K562 (cell line): ENCODE measurements at regions not wholly inside any gene's neighbourhood (a gene's known extent, or its start where the extent isn't known, plus 50 kb on each side); places are given as distances from the start of the nearest gene placed in this dataset.

Experiments
- ATAC-seq: fragments of 200-7000 bp; cut with Tn5 transposase; 3 replicates; pipeline ENCODE4 v1.9.1; 2020; ENCODE audit warnings: moderate library complexity
- BruUV-seq: library from RNA; stranded (reverse); fragments of 400-500 nt; replicated peaks from 2 replicates; lab custom pipeline; 2021; lab: Mats Ljungman, UMichigan
- CTCF ChIA-PET: fragments of 300-600 bp; formaldehyde crosslinking; extraction: SDS; loops from one replicate; lab custom pipeline; 2021; ENCODE audit warnings: low intra/inter-chr PET ratio; lab: Yijun Ruan, JAX
- POLR2A ChIA-PET: fragments of 300-600, 350-650 bp; sonication (Branson Sonifier 250); formaldehyde crosslinking; extraction: SDS; loops from one replicate; lab custom pipeline; 2021; ENCODE audit warnings: antibody characterized with exemption, inconsistent platforms; lab: Yijun Ruan, JAX
- DNase-seq, 4 experiments: peaks; one replicate each; pipeline versions ENCODE4 v3.0.0 to v3.0.0-alpha.2; 2011 to 2018; ENCODE audit warnings: low spot score in 3 of 4, mixed read lengths in 3 of 4; ENCODE audit errors: extremely low read depth in 1 of 4
- FAIRE-seq: peaks from 2 replicates; lab custom pipeline; 2011; peaks lifted over from hg19 to GRCh38; lab: Jason Lieb, UNC
- H2AFZ ChIP-seq: 2 replicates; pipeline ENCODE4 v1.6.0; 2011; ENCODE audit warnings: low read depth, low read length, control low read depth, inconsistent platforms
- H3K27ac ChIP-seq: fragments of 200-600 bp; 3 replicates; pipeline ENCODE4 v1.8.0; 2011; ENCODE audit warnings: low read depth, mild to moderate bottlenecking, control low read depth, inconsistent platforms, low read length, moderate library complexity, mixed read lengths; ENCODE audit errors: extremely low read depth
- H3K27me3 ChIP-seq, 2 experiments: fragments of 300-600 bp in 1 of 2; 2 replicates in 1 of 2; 3 replicates in 1 of 2; pipeline versions ENCODE4 v1.6.0 to v1.8.0; 2011; ENCODE audit warnings: inconsistent platforms in 2 of 2, low read length in 2 of 2, mild to moderate bottlenecking in 1 of 2, mixed read lengths in 1 of 2, moderate library complexity in 1 of 2; ENCODE audit not compliant: control insufficient read depth in 2 of 2, insufficient read depth in 2 of 2
- H3K36me3 ChIP-seq: fragments of 300-600 bp; 3 replicates; pipeline ENCODE4 v1.8.0; 2011; ENCODE audit warnings: mild to moderate bottlenecking, low read length, inconsistent platforms; ENCODE audit not compliant: control insufficient read depth, insufficient read depth
- H3K4me1 ChIP-seq, 2 experiments: fragments of 200-600 bp in 1 of 2; replicated peaks in 1 of 2; 2 replicates in 1 of 2; 3 replicates in 1 of 2; pipeline versions ENCODE4 v1.5.1 to v1.8.0; 2011; ENCODE audit warnings: inconsistent platforms in 2 of 2, low read length in 2 of 2, mild to moderate bottlenecking in 1 of 2, mixed read lengths in 1 of 2, moderate library complexity in 1 of 2; ENCODE audit not compliant: control insufficient read depth in 2 of 2, insufficient read depth in 2 of 2
- H3K4me2 ChIP-seq: 2 replicates; pipeline ENCODE4 v1.6.1; 2011; ENCODE audit warnings: low read length, control low read depth, inconsistent platforms, mixed read lengths; ENCODE audit not compliant: insufficient read depth
- H3K4me3 ChIP-seq: fragments of 200-600 bp; sonication (generic), shearing (Covaris generic); 2 replicates; pipeline ENCODE4 v1.5.1; 2016; ENCODE audit warnings: control low read depth, inconsistent platforms
- H3K79me2 ChIP-seq: fragments of 200-600 bp; 3 replicates; pipeline ENCODE4 v1.8.0; 2011; ENCODE audit warnings: low read length, inconsistent platforms; ENCODE audit not compliant: control insufficient read depth, insufficient read depth
- H3K9ac ChIP-seq, 2 experiments: 2 replicates each; pipeline versions ENCODE4 v1.6.0 to v1.6.1; 2011; ENCODE audit warnings: low read depth in 2 of 2, low read length in 2 of 2, control low read depth in 1 of 2, inconsistent platforms in 1 of 2, mild to moderate bottlenecking in 1 of 2, mixed read lengths in 1 of 2; ENCODE audit not compliant: insufficient read depth in 1 of 2
- H3K9me1 ChIP-seq: one replicate; pipeline ENCODE4 v1.6.0; 2011; ENCODE audit warnings: inconsistent platforms, mild to moderate bottlenecking, low read length, moderate library complexity; ENCODE audit not compliant: control insufficient read depth, insufficient read depth
- H3K9me3 ChIP-seq: replicated peaks from 2 replicates; pipeline ENCODE4 v1.5.1; 2011; ENCODE audit warnings: low read depth, low read length, inconsistent platforms; ENCODE audit not compliant: control insufficient read depth, insufficient read depth
- H4K20me1 ChIP-seq: replicated peaks from 2 replicates; pipeline ENCODE4 v1.6.1; 2011; ENCODE audit warnings: low read length, inconsistent platforms, mixed read lengths; ENCODE audit not compliant: control insufficient read depth, insufficient read depth
- CBX3 ChIP-seq, 2 experiments: IDR thresholded peaks; 1 replicate in 1 of 2; 2 replicates in 1 of 2; pipeline ENCODE4 v1.6.1; 2012; ENCODE audit warnings: inconsistent platforms in 2 of 2, low read length in 2 of 2, borderline replicate concordance in 1 of 2, control low read depth in 1 of 2
- CHD1 ChIP-seq: fragments of 200-600 bp; sonication (generic); IDR thresholded peaks from one replicate; pipeline ENCODE4 v1.6.1; 2012; ENCODE audit warnings: mild to moderate bottlenecking, moderate library complexity, low read length, inconsistent platforms
- KLF10 ChIP-seq: fragments of 250-450 bp; sonication (Bioruptor Pico); IDR thresholded peaks from 2 replicates; pipeline ENCODE4 v1.6.1; 2021; ENCODE audit warnings: matching md5 sums
- L3MBTL2 ChIP-seq: fragments of 450-650 bp; IDR thresholded peaks from 2 replicates; pipeline ENCODE4 v1.6.1; 2016; ENCODE audit warnings: mild to moderate bottlenecking, moderate library complexity
- RNF2 ChIP-seq: sonication (generic); IDR thresholded peaks from 2 replicates; pipeline ENCODE4 v1.6.1; 2016
- SMAD2 ChIP-seq: fragments of 150-350 bp; IDR thresholded peaks from 2 replicates; pipeline ENCODE4 v1.6.1; 2014; ENCODE audit warnings: low read depth, mild to moderate bottlenecking, low read length
- SNAPC5 ChIP-seq: fragments of 250-450 bp; sonication (Bioruptor Pico); IDR thresholded peaks from 2 replicates; pipeline ENCODE4 v1.8.0; 2021; ENCODE audit warnings: moderate library complexity, mild to moderate bottlenecking, inconsistent platforms
- USF2 ChIP-seq: sonication (generic); formaldehyde crosslinking; IDR thresholded peaks from 2 replicates; pipeline ENCODE4 v1.5.0; 2020; ENCODE audit warnings: missing genetic modification reagents
- ZBED1 ChIP-seq: IDR thresholded peaks from 2 replicates; pipeline ENCODE4 v1.6.1; 2014
- ZNF644 ChIP-seq: fragments of 200-800 bp; sonication (Bioruptor generic); IDR thresholded peaks from 2 replicates; pipeline ENCODE4 v1.6.1; 2016; ENCODE audit warnings: low read depth, missing genetic modification characterization, missing compliant biosample characterization
- ZNF75A ChIP-seq: fragments of 450-650 bp; formaldehyde crosslinking; IDR thresholded peaks from 2 replicates; pipeline ENCODE4 v1.4.0; 2020; ENCODE audit warnings: mild to moderate bottlenecking
- WGBS: fragments of 100-300 bp; shearing (Covaris generic); methylation state at CpG from one replicate; pipeline ENCODE4 v1.1.6; 2016; ENCODE audit warnings: low coverage, mixed read lengths; ENCODE audit not compliant: insufficient coverage; ENCODE audit errors: missing lambda C conversion rate; 5-methylcytosine and 5-hydroxymethylcytosine counted together
- in situ Hi-C: fragments of 300-500 bp; cut with MboI; formaldehyde crosslinking; loops from 4 replicates; pipeline ENCODE4 v1.15.0; 2018; ENCODE audit warnings: inconsistent platforms, mixed read lengths
- intact Hi-C: fragments of 100-400 bp; cut with micrococcal nuclease; formaldehyde crosslinking; loops from 2 replicates; pipeline ENCODE4 v1.14.2; 2022

DNA sequence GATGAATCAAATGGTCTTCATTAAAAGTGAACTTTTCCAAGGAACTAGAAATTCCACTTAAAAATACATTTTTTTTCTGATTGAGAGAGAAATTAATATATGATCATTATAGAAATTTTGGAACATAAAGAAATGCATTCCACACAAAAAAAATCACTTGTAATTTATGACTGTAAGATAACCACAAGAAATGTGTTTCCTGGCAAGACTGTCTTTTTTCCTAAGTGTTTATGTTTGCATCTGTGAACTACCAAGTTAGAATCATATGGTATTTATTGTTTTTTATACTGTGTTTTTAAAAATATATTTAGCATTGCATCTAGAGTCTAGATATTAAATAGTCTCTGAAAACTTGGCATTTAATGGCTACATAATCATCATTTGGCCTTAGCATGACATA lies 726.8 kb downstream of the BCL11B start (continued):
- TF ChIP-seq CBX3 (IDR thresholded peaks at IDR 0.05; ENCODE audit: borderline replicate concordance in 1 of 2, low read length in 2 of 2) (no peak), CHD1 (no peak), ZNF75A (CRISPR knock-in tag) (no peak)

GRCh38 chr14:98548071-98548686 lies 723.8 kb downstream of the BCL11B start:
- no peaks in the 10 kb centered on the region for H4K20me1 ChIP-seq
- no peaks in the 10 kb centered on the region for H3K4me1 ChIP-seq
- ChIA-PET CTCF (no interaction called here), POLR2A (no interaction called here)
- 0% methylated on average over 6 of the region's 6 CpGs for WGBS
- H3K4me3 ChIP-seq, result no peak overlapping the region
- BruUV-seq, result no TSS peak
- no peak overlapping the region for H3K4me2 ChIP-seq
- H3K27ac ChIP-seq, result no peak overlapping the region
- no peaks in the 10 kb centered on the region for H3K9me1 ChIP-seq
- H2AFZ ChIP-seq, result no peak overlapping the region
- FAIRE-seq (no peak), ATAC-seq (no peak), DNase-seq (no peak)
- no peaks in the 10 kb centered on the region for H3K36me3 ChIP-seq
- no peak overlapping the region for H3K9ac ChIP-seq
- no peaks in the 10 kb centered on the region for H3K9me3 ChIP-seq
- in situ Hi-C loops, result no loop called here
- no peak for TF ChIP-seq ZBED1
- no peak for TF ChIP-seq SNAPC5 (CRISPR knock-in tag)
- no peak for TF ChIP-seq SMAD2
- no peak for TF ChIP-seq ZNF644 (tag)
- no peak for TF ChIP-seq KLF10 (CRISPR knock-in tag)
- no peak for TF ChIP-seq RNF2
- TF ChIP-seq L3MBTL2, result no peak
- TF ChIP-seq USF2 (CRISPR knock-in tag), result no peak
- H3K79me2 ChIP-seq, result no peaks in the 10 kb centered on the region
- intact Hi-C loops, result no loop called here
- no peaks in the 10 kb centered on the region for H3K27me3 ChIP-seq
